DMS53 treated with DMSO at 0.1 percent for 48 hours (cell line): ENCODE measurements at regions not wholly inside any gene's neighbourhood (a gene's known extent, or its start where the extent isn't known, plus 50 kb on each side); places are given as distances from the start of the nearest gene placed in this dataset.

ENCODE experiments used
- DNase-seq: peaks from one replicate; lab custom pipeline; 2025; ENCODE audit not compliant: unreplicated experiment; lab: John Stamatoyannopoulos, UW

- DNase-seq, result no peak
These were observed 390.6 kb downstream of the TNS3 start for GRCh38 chr7:47191316-47191715.

DNA sequence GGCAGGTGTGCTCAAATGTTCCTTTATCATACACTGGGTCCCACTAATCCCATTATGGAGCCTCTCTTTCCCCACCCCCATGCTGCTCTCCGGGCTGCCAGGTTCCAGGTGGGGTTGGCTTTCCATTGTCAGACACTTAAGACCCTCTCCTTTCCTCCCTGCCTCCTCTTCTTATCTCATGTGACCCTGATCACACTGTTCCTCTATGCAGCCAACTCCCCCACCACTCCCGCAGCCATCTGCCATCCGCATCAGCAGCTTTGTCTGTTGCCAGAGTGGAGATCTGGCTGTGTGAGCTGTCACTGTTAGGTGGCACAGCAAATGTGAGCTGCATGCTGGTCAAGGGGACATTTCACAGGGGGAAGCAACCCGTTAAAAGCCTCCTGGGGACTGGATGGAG, 391.4 kb downstream of the TNS3 start:
- no peak for DNase-seq

DNA sequence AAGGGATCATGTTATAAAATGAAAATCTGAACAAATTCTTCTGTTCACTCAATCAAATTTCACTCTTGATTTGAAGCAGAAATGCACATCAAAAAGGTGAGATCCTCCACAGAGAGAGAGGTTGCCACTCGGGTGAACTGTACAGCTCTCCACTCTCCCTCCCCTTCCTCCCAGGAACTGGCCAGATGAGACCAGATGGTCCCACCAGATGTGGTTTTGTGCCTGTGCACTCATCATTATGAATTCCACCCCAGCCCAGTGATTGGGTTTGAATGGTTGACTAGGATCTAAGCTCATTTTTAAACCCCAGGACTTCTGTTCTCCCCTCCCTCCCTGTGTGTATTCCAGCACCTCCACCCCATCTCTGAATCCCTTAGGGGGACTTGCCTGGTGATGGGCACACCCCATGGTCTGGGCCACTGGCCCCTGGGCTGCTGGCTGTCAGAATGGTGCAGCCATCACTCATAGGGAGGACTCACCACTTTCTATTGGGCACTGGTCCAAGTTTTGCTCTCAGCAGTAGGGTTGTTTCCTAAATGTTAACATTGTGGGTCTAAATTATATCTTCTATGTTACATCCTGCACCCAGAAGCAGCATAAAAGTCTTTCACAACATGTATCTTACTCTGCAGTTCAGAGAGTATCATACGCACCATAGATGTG, 393.1 kb downstream of the TNS3 start:
- DNase-seq, result no peak

DNA sequence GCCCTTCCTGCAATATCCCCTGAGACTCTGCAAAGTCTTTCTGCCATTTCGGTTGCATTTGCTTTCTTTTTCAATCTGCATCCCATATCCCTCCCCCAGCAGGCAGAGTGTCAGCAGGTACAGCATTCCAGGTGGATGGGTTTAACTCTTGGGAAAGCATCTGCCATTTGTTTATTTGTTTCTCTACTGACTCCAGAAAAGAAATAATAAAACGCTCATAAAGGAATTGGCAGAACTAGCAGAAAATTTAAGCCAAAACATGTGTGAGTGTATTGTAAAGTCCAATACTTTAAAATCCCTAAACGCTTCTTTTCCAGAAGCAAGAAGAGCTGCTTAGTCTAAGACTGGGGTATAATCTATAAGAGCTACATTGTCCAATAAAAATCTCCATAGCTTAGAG, 393.8 kb downstream of the TNS3 start:
- no peak for DNase-seq

DNA sequence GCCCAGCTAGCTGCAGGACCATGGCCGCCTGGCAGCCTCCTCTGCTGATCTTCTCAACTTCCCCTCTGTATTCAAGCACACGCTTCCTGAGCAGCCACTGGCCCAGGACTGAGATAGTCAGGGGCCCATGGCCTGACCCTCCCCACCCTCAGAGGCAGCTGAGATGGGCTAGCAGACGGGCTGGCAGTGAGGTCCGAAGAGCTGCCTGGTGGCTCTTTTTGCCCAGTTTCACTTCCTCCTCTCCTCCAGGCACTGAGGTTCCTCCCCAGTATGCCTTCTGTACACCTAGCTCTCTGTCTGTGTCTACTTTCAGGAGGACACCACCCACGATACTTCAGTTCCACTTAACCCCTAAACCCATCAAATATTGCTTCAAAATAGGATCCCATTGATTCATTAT, 395.6 kb downstream of the TNS3 start:
- no peak for DNase-seq

DNA sequence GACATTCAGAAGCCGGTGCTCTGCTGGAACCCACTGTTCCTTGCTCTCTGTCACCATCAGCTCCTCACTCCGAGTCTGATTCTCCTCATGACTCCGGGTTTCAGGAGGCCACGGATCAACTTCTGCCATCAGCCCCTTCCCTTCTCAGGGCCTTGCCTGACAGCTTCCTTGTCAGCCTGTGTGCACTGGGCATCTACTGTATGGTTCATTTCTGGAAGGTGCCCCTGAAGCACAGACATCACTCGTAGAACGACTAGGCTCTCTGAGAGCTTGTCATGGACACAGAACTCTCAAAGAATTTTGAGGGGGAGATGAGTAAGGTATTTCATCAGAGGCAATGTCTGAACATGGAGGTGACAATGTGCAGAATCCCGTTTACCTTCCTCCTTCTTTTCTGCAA, 396.1 kb downstream of the TNS3 start:
- no peak for DNase-seq

- DNase-seq, result no peak
These were observed 396.7 kb downstream of the TNS3 start for GRCh38 chr7:47185170-47185569.

GRCh38 chr7:47183862-47184590, 397.9 kb downstream of the TNS3 start:
- no peak for DNase-seq

DNA sequence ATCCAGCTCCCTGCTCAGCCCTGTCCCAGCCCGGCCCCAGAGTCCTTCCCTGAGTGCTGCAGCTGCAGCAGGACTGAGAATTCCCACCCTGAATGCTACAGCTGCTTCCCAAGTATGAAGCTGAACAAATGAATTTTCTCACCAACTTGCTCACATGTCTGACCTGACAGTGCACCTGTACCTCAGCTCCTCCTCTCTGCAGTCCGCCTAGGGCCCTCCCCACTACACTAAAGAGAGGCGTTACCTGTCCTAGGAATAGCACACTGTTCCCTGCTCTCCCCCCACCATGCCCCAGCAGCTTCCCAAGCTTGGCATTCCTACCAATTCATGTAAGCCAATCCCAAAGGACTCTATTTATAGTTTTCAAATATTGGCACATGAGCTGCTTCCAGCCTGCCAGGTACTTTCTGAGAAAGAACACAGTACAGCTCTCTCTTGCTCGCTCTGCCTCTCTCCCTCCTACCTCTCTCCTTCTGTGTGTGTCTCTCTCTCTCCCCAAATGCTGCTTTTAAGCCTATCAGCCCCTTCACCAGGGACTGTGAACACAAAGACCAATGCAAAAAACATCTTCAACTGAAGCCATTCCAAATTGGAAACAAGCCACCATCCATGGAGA, 400.1 kb downstream of the TNS3 start:
- DNase-seq, result peak; percentile 21

GRCh38 chr7:47180516-47180826, 401.4 kb downstream of the TNS3 start:
- no peak for DNase-seq

DNA sequence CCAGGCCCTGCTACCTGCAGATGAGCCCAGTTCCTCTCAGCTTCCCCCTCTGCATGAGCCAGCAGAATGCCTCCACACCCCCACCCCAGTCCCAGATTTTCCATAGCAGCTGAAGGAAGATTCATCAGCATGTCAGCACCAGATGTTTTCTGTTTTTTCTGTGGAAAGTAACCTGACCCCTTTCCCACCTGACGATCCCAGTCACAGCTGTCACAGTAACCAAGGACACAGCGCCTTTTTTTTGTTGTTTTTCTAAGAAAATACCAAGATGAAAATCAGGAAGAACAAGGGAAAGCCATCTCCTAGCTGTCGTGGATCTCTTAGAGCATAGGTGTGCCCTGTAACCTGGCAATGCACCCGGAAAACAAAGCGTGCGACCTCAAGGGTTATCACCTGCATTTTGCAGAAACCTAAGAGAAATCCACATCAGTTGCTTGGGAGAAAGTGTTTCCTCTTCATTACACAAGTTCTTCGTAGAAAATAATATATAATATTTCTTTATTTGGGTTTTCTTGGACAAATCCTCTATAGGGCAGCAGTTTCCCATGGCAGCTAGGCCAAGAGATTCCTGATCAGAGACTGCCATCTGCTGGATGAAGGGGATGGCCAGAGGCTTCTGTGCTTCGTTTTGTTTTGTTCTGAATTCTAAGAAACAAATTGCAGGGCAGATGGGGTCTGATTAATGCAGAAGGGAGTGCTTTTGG, 401.9 kb downstream of the TNS3 start:
- DNase-seq, result peak; percentile 68

GRCh38 chr7:47172602-47173539, 409.0 kb downstream of the TNS3 start:
- peak; percentile 62 for DNase-seq

DNA sequence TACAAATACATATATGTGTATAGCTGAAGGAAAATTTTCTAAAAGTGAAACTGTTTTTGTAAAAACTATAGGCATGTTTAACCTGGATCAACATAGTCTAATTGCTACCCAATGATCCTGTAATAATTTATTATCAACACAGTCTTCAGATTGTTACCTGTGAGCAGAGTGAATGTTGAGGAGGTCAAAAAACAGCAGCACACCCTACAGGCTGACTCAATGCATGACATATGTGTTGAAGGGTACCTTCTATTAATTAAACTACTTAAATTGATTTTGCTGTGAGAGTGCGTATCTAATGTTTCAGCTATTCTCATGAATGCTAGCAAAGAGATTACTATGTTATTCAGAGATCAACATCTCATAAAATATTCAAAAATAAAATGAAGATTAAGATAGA, 411.4 kb downstream of the TNS3 start:
- no peak for DNase-seq

- no peak for DNase-seq
These were observed 427.1 kb downstream of the TNS3 start for GRCh38 chr7:47154791-47155190.

- peak; percentile 88 for DNase-seq
These were observed 428.3 kb downstream of the TNS3 start for GRCh38 chr7:47153576-47153975.

GRCh38 chr7:47153058-47153457, 428.9 kb downstream of the TNS3 start:
- DNase-seq, result peak; percentile 48

DNA sequence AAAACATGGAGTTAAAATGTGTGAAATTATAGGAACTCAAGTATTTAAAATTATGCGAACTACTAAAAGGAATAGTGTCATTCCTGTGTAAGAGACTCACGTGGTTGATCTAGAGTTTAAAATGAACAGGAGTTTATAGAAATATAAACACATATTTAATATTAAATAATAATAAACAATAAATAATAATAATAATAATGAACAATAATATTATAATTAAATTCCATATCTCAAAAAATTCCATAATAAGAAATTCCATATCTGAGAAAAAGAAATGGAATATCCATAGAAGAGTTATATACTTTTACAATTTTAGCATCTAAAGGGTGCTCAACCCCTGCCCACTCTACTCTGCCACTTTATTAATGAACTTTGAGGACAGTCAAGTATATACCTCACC, 429.6 kb downstream of the TNS3 start:
- no peak for DNase-seq

- DNase-seq, result no peak
These were observed 431.2 kb downstream of the TNS3 start for GRCh38 chr7:47150497-47151260.

DNA sequence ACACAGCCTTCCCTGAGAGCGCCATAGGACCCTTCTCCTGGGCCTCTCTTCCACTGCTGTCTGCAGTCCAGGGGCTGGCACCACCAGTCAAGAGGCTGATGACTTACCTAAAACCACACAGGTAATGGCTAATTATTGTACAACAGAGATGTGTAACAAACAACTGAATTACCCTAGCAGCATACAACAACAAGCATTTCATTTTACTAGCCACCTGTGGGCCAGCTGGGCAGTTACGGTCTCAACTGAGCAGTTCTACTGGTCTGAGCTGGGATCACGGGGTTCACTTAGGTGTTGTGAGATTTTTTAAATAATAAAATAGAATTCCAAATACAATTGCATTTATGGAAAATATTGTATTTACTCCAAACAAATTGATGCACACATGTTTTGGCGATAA, 431.9 kb downstream of the TNS3 start:
- no peak for DNase-seq

DNA sequence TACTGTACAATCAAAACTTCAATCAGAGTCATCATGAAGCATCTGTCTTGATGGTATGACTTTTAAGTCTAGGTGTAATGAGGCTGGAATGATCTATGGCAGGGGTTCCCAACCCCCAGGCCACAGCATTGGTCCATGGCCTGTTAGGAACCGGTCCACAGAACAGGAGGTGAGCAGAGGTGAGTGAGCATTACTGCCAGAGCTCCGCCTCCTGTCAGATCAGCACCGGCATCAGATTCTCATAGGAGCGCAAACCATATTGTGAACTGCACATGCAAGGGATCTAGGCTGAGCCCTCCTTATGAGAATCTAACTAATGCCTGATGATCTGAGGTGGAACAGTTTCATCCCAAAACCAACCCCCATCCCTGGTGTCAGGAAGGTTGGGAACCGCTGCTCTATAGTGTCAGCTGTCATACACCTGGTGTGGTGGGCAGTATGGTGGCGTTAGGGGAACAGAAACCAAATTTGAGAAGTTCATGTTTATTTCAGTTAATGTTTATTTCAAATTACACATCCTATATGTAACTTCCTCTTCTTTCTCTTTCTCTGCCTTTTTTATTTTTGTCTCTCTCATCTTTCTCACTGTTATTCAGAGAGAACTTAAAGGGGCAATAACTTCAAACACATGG, 432.6 kb downstream of the TNS3 start:
- no peak for DNase-seq
